ENCODE measurements at regions not wholly inside any gene's neighbourhood (a gene's known extent, or its start where the extent isn't known, plus 50 kb on each side); places are given as distances from the start of the nearest gene placed in this dataset.

DNA sequence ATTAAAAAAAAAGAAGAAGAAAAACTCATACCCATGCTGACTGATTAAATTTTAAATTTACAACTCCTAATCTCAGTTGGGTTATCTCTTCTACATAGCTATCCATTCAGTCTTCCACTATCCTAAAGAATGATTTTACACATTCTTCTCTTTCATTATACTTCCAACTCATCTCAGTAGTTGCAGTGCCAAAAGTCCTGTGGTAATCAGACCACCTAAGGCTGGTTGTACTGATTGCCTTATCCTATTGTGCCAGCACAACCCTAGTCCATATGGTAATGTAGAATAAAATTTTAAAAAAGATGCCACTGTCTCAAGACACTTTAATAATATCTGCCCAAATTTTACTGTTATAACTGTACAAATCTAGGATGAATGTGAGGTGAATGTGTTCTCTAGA lies 448.0 kb downstream of the LRRIQ3 start:
- TF ChIP-seq, protein P1, sequence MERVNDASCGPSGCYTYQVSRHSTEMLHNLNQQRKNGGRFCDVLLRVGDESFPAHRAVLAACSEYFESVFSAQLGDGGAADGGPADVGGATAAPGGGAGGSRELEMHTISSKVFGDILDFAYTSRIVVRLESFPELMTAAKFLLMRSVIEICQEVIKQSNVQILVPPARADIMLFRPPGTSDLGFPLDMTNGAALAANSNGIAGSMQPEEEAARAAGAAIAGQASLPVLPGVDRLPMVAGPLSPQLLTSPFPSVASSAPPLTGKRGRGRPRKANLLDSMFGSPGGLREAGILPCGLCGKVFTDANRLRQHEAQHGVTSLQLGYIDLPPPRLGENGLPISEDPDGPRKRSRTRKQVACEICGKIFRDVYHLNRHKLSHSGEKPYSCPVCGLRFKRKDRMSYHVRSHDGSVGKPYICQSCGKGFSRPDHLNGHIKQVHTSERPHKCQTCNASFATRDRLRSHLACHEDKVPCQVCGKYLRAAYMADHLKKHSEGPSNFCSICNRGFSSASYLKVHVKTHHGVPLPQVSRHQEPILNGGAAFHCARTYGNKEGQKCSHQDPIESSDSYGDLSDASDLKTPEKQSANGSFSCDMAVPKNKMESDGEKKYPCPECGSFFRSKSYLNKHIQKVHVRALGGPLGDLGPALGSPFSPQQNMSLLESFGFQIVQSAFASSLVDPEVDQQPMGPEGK (CRISPR knock-in tag; IDR thresholded peaks at IDR 0.05; ENCODE audit: borderline replicate concordance) = no peak
- TF ChIP-seq ISL1 (CRISPR knock-in tag; IDR thresholded peaks at IDR 0.05) (no peak), ZNF565 (CRISPR knock-in tag; conservative IDR thresholded peaks at IDR 0.05; ENCODE audit: low read depth) (no peak), TCF4 (CRISPR knock-in tag; IDR thresholded peaks at IDR 0.05; ENCODE audit: borderline replicate concordance) (no peak), GLIS3 (CRISPR knock-in tag; IDR thresholded peaks at IDR 0.05) (no peak), ZFP3 (CRISPR knock-in tag; IDR thresholded peaks at IDR 0.05) (no peak), TOX (CRISPR knock-in tag; IDR thresholded peaks at IDR 0.05; ENCODE audit: borderline replicate concordance) (no peak), CREB5 (CRISPR knock-in tag; IDR thresholded peaks at IDR 0.05; ENCODE audit: low read depth) (no peak), RARB (CRISPR knock-in tag; IDR thresholded peaks at IDR 0.05) (no peak), ZFP30 (CRISPR knock-in tag; IDR thresholded peaks at IDR 0.05) (no peak), ZC3H10 (CRISPR knock-in tag; IDR thresholded peaks at IDR 0.05) (no peak), OSR1 (CRISPR knock-in tag; IDR thresholded peaks at IDR 0.05) (no peak), SNAI2 (CRISPR knock-in tag; IDR thresholded peaks at IDR 0.05) (no peak)
